ENCODE measurements at regions not wholly inside any gene's neighbourhood (a gene's known extent, or its start where the extent isn't known, plus 50 kb on each side); places are given as distances from the start of the nearest gene placed in this dataset.

DNA sequence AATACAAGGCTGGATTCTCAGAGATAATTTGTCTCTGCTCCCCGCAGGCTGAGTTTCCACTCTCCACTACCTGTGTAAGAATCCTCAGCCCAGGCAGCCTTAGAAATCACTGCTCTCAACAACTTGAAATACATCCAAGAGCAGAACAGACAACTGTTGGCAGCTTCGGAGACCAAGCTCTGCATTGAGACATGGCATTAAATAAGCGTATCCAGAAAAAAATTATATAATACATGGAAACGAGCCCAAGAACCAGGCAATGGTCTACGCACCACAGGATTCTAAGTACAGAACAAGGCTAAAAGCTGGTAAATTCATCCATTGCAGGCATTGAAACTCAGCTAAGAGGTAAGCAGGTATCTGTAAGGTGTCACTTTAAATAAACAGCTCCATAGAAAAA, 165.5 kb upstream of the DIO3 start:
- Histone ChIP-seq H3K27me3 (ENCODE audit: insufficient read depth, low read length) (peaks cover 10% of the 10 kb centered on the region), H3K4me3 (replicated peaks in 1 of 2; ENCODE audit: low read depth in 1 of 2, low read length in 2 of 2) (no peak overlapping the region), H3K9me3 (ENCODE audit: control insufficient read depth in 1 of 2, insufficient read depth in 1 of 2, low read depth in 1 of 2, low read length in 2 of 2) (no peaks in the 10 kb centered on the region), H3K36me3 (ENCODE audit: control insufficient read depth in 1 of 2, insufficient read depth in 2 of 2, low read length in 2 of 2) (no peaks in the 10 kb centered on the region), H3K79me2 (ENCODE audit: insufficient read depth, low read length) (no peaks in the 10 kb centered on the region), H3K27ac (ENCODE audit: low read depth, low read length) (no peak overlapping the region), H3K9me2 (ENCODE audit: insufficient read depth) (no peaks in the 10 kb centered on the region), H4K20me1 (ENCODE audit: insufficient read depth) (no peaks in the 10 kb centered on the region), H3K4me1 (ENCODE audit: control insufficient read depth in 1 of 2, insufficient read depth in 2 of 2, low read length in 2 of 2) (no peaks in the 10 kb centered on the region), H3K4me2 (ENCODE audit: low read length) (no peak overlapping the region), H3K9ac (ENCODE audit: low read length) (no peak overlapping the region), H2AFZ (ENCODE audit: low read depth, low read length, poor library complexity, severe bottlenecking) (no peak overlapping the region)
- BruUV-seq (replicated peaks): no TSS peak
- CTCF ChIA-PET: no interaction called here
- DNase-seq (ENCODE audit: low read depth, low spot score) (no peak), ATAC-seq (no peak)
- intact Hi-C loops (cut with micrococcal nuclease): no loop called here
- RAD21 ChIA-PET (ENCODE audit: low non-redundant PET in 1 of 2, low total read pairs in 2 of 2, uncharacterized antibody in 2 of 2, unreplicated experiment in 2 of 2): no interaction called here
- POLR2A ChIA-PET: no interaction called here
- TF ChIP-seq EGR1 (IDR thresholded peaks at IDR 0.05; ENCODE audit: low read depth): no peak
- TF ChIP-seq CBX3 (IDR thresholded peaks at IDR 0.05; ENCODE audit: low read depth): no peak
- no peak for TF ChIP-seq RAD21 (IDR thresholded peaks at IDR 0.05; ENCODE audit: low read depth)
- TF ChIP-seq, protein P1, sequence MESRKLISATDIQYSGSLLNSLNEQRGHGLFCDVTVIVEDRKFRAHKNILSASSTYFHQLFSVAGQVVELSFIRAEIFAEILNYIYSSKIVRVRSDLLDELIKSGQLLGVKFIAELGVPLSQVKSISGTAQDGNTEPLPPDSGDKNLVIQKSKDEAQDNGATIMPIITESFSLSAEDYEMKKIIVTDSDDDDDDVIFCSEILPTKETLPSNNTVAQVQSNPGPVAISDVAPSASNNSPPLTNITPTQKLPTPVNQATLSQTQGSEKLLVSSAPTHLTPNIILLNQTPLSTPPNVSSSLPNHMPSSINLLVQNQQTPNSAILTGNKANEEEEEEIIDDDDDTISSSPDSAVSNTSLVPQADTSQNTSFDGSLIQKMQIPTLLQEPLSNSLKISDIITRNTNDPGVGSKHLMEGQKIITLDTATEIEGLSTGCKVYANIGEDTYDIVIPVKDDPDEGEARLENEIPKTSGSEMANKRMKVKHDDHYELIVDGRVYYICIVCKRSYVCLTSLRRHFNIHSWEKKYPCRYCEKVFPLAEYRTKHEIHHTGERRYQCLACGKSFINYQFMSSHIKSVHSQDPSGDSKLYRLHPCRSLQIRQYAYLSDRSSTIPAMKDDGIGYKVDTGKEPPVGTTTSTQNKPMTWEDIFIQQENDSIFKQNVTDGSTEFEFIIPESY (IDR thresholded peaks at IDR 0.05; ENCODE audit: extremely low read depth, insufficient replicate concordance, low read length): no peak

DNA sequence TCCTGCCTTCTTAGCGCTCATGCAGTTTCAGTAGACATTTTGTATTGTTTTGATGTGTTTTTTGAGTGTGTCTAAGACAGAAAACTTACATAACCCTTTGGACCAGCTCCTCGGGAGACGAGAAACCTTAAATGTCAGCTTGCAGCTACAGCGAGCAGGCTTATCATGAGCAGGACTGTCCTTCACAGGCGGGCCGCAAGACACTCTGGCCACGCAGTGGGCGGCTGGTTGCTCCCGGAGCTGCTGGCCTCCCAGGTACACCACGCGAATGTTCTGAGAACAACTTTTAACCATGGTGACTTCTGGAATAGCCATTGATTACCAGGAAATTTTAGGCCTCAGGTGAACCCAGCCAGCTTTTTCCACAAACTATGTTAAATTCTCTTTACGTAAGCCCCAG, 164.1 kb upstream of the DIO3 start:
- Histone ChIP-seq H3K79me2 (ENCODE audit: insufficient read depth, low read length) (no peaks in the 10 kb centered on the region), H3K9ac (ENCODE audit: low read length) (no peak overlapping the region), H3K4me1 (ENCODE audit: control insufficient read depth in 1 of 2, insufficient read depth in 2 of 2, low read length in 2 of 2) (no peaks in the 10 kb centered on the region), H3K9me2 (ENCODE audit: insufficient read depth) (no peaks in the 10 kb centered on the region), H3K4me2 (ENCODE audit: low read length) (no peak overlapping the region), H4K20me1 (ENCODE audit: insufficient read depth) (no peaks in the 10 kb centered on the region), H2AFZ (ENCODE audit: low read depth, low read length, poor library complexity, severe bottlenecking) (no peak overlapping the region), H3K4me3 (replicated peaks in 1 of 2; ENCODE audit: low read depth in 1 of 2, low read length in 2 of 2) (no peak overlapping the region), H3K27me3 (ENCODE audit: insufficient read depth, low read length) (peaks cover 12% of the 10 kb centered on the region), H3K27ac (ENCODE audit: low read depth, low read length) (no peak overlapping the region), H3K9me3 (ENCODE audit: control insufficient read depth in 1 of 2, insufficient read depth in 1 of 2, low read depth in 1 of 2, low read length in 2 of 2) (no peaks in the 10 kb centered on the region), H3K36me3 (ENCODE audit: control insufficient read depth in 1 of 2, insufficient read depth in 2 of 2, low read length in 2 of 2) (no peaks in the 10 kb centered on the region)
- ATAC-seq (no peak), DNase-seq (ENCODE audit: low read depth, low spot score) (no peak)
- intact Hi-C loops (cut with micrococcal nuclease): no loop called here
- BruUV-seq (replicated peaks): no TSS peak
- ChIA-PET RAD21 (ENCODE audit: low non-redundant PET in 1 of 2, low total read pairs in 2 of 2, uncharacterized antibody in 2 of 2, unreplicated experiment in 2 of 2) (no interaction called here), CTCF (no interaction called here), POLR2A (interaction anchor here (0.7 kb wide), 1 partner anchor 16 kb away, joined by 3 read pairs; no protein-coding TSS in a partner anchor)
- TF ChIP-seq, protein P2, sequence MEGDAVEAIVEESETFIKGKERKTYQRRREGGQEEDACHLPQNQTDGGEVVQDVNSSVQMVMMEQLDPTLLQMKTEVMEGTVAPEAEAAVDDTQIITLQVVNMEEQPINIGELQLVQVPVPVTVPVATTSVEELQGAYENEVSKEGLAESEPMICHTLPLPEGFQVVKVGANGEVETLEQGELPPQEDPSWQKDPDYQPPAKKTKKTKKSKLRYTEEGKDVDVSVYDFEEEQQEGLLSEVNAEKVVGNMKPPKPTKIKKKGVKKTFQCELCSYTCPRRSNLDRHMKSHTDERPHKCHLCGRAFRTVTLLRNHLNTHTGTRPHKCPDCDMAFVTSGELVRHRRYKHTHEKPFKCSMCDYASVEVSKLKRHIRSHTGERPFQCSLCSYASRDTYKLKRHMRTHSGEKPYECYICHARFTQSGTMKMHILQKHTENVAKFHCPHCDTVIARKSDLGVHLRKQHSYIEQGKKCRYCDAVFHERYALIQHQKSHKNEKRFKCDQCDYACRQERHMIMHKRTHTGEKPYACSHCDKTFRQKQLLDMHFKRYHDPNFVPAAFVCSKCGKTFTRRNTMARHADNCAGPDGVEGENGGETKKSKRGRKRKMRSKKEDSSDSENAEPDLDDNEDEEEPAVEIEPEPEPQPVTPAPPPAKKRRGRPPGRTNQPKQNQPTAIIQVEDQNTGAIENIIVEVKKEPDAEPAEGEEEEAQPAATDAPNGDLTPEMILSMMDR (IDR thresholded peaks at IDR 0.05 in 2 of 3, conservative IDR thresholded peaks at IDR 0.05 in 1 of 3; ENCODE audit: borderline replicate concordance in 1 of 3, insufficient read depth in 1 of 3, low read depth in 2 of 3, low read length in 2 of 3): no peak
- TF ChIP-seq, protein P1 (IDR thresholded peaks at IDR 0.05; ENCODE audit: extremely low read depth, insufficient replicate concordance, low read length): no peak
- no peak for TF ChIP-seq POLR2A (IDR thresholded peaks at IDR 0.05; ENCODE audit: borderline replicate concordance, extremely low read depth, insufficient read depth, insufficient read length)
- TF ChIP-seq, protein P3, sequence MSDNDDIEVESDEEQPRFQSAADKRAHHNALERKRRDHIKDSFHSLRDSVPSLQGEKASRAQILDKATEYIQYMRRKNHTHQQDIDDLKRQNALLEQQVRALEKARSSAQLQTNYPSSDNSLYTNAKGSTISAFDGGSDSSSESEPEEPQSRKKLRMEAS (IDR thresholded peaks at IDR 0.05): no peak
- TF ChIP-seq TCF7L2 (IDR thresholded peaks at IDR 0.05; ENCODE audit: borderline replicate concordance, extremely low read depth, insufficient read depth, insufficient read length): no peak
- no peak for TF ChIP-seq ZNF274 (IDR thresholded peaks at IDR 0.05; ENCODE audit: low read depth, low read length)
- TF ChIP-seq YY1 (IDR thresholded peaks at IDR 0.05; ENCODE audit: extremely low read depth, insufficient replicate concordance, low read depth, low read length): no peak
